GM12878 (cell line): ENCODE measurements at regions not wholly inside any gene's neighbourhood (a gene's known extent, or its start where the extent isn't known, plus 50 kb on each side); places are given as distances from the start of the nearest gene placed in this dataset.

Experiments used
- ATAC-seq: fragments of 200-7000 bp; cut with Tn5 transposase; 3 replicates; pipeline ENCODE4 v1.9.1; 2020; ENCODE audit warnings: mild to moderate bottlenecking, moderate library complexity
- BruUV-seq: library from RNA; stranded (reverse); fragments of 400-500 nt; replicated peaks from 2 replicates; lab custom pipeline; 2021; lab: Mats Ljungman, UMichigan
- CTCF ChIA-PET: fragments of 300-600 bp; sonication (Branson Sonifier 250); formaldehyde crosslinking; extraction: SDS; loops from one replicate; lab custom pipeline; 2021; ENCODE audit warnings: inconsistent platforms; lab: Yijun Ruan, JAX
- POLR2A ChIA-PET: fragments of 350-600 bp; formaldehyde crosslinking; extraction: SDS; loops from one replicate; lab custom pipeline; 2021; ENCODE audit warnings: inconsistent platforms; lab: Charles Lee
- RAD21 ChIA-PET: fragments of 300-600 bp; sonication (Branson Sonifier 250); formaldehyde crosslinking; loops from one replicate; lab custom pipeline; 2023; ENCODE audit warnings: antibody characterized with exemption; ENCODE audit not compliant: unreplicated experiment; lab: Charles Lee
- SMC1A ChIA-PET: fragments of 300-600 bp; sonication (Branson Sonifier 250); formaldehyde crosslinking; loops from one replicate; lab custom pipeline; 2023; ENCODE audit not compliant: unreplicated experiment, uncharacterized antibody; lab: Charles Lee
- DNase-seq: peaks from one replicate; pipeline ENCODE4 v3.0.0-alpha.2; 2011; ENCODE audit warnings: low read depth, low spot score
- FAIRE-seq: peaks from 3 replicates; lab custom pipeline; 2011; peaks lifted over from hg19 to GRCh38; lab: Jason Lieb, UNC
- H2AFZ ChIP-seq: 2 replicates; pipeline ENCODE4 v1.6.0; 2011; ENCODE audit warnings: low read depth, low read length, control low read depth; ENCODE audit not compliant: control insufficient read depth
- H3K27ac ChIP-seq: 2 replicates; pipeline ENCODE4 v1.5.1; 2011; ENCODE audit warnings: control low read depth; ENCODE audit not compliant: control insufficient read depth, insufficient read depth
- H3K27me3 ChIP-seq, 2 experiments: replicated peaks in 1 of 2; 2 replicates each; pipeline versions ENCODE4 v1.6.0 to v1.6.1; 2011; ENCODE audit warnings: low read length in 1 of 2; ENCODE audit not compliant: control insufficient read depth in 2 of 2, insufficient read depth in 2 of 2
- H3K36me3 ChIP-seq, 2 experiments: 2 replicates each; pipeline ENCODE4 v1.5.1; 2011; ENCODE audit warnings: low read length in 1 of 2; ENCODE audit not compliant: control insufficient read depth in 2 of 2, insufficient read depth in 2 of 2
- H3K4me1 ChIP-seq: 2 replicates; pipeline ENCODE4 v1.6.1; 2011; ENCODE audit warnings: mild to moderate bottlenecking, low read length, moderate library complexity, mixed read lengths; ENCODE audit not compliant: control insufficient read depth, insufficient read depth
- H3K4me2 ChIP-seq: 2 replicates; pipeline ENCODE4 v1.6.0; 2011; ENCODE audit warnings: control low read depth; ENCODE audit not compliant: control insufficient read depth, insufficient read depth
- H3K4me3 ChIP-seq: fragments of 200-600 bp; sonication (generic); 2 replicates; pipeline ENCODE4 v1.5.1; 2016
- H3K79me2 ChIP-seq: 2 replicates; pipeline ENCODE4 v1.6.0; 2011; ENCODE audit warnings: low read length; ENCODE audit not compliant: control insufficient read depth, insufficient read depth
- H3K9ac ChIP-seq: 2 replicates; pipeline ENCODE4 v1.8.0; 2011; ENCODE audit warnings: low read length, control low read depth, mixed read lengths; ENCODE audit not compliant: control insufficient read depth, insufficient read depth
- H3K9me3 ChIP-seq: replicated peaks from 3 replicates; pipeline ENCODE4 v1.5.1; 2011; ENCODE audit warnings: mild to moderate bottlenecking, low read length; ENCODE audit not compliant: control insufficient read depth, insufficient read depth
- H4K20me1 ChIP-seq: 2 replicates; pipeline ENCODE4 v1.6.0; 2011; ENCODE audit not compliant: control insufficient read depth, insufficient read depth
- ASH2L ChIP-seq: fragments of 300-600, 200-600 bp; sonication (generic); IDR thresholded peaks from 2 replicates; pipeline ENCODE4 v1.6.1; 2017; ENCODE audit warnings: low read depth, mild to moderate bottlenecking, borderline replicate concordance
- CREB1 ChIP-seq: IDR thresholded peaks from 2 replicates; pipeline ENCODE4 v1.6.1; 2012; ENCODE audit warnings: low read depth, mild to moderate bottlenecking, inconsistent platforms
- HCFC1 ChIP-seq: fragments of 150-350 bp; IDR thresholded peaks from 2 replicates; pipeline ENCODE4 v1.6.1; 2014; ENCODE audit warnings: low read length
- IKZF2 ChIP-seq, 2 experiments: fragments of 450-650 bp; IDR thresholded peaks; 2 replicates each; pipeline ENCODE4 v1.6.1; 2017; ENCODE audit warnings: mild to moderate bottlenecking in 2 of 2, moderate library complexity in 2 of 2
- KLF5 ChIP-seq: fragments of 450-650 bp; IDR thresholded peaks from 2 replicates; pipeline ENCODE4 v1.6.1; 2014; ENCODE audit warnings: mild to moderate bottlenecking; ENCODE audit not compliant: partially characterized antibody
- MYC ChIP-seq: IDR thresholded peaks from 2 replicates; pipeline ENCODE4 v1.6.1; 2011; ENCODE audit warnings: mild to moderate bottlenecking, low read length, moderate library complexity, inconsistent platforms; ENCODE audit not compliant: insufficient read depth, insufficient replicate concordance, insufficient read length, severe bottlenecking
- NFIC ChIP-seq: IDR thresholded peaks from 2 replicates; pipeline ENCODE4 v1.6.1; 2012; ENCODE audit warnings: low read depth, mild to moderate bottlenecking, inconsistent platforms, low read length, moderate library complexity
- POU2F2 ChIP-seq: IDR thresholded peaks from 3 replicates; pipeline ENCODE4 v1.6.1; 2011; ENCODE audit warnings: low read depth, mild to moderate bottlenecking, low read length, borderline replicate concordance
- TCF7 ChIP-seq: IDR thresholded peaks from 2 replicates; pipeline ENCODE4 v1.6.1; 2014; ENCODE audit warnings: antibody characterized with exemption, borderline replicate concordance
- ZNF274 ChIP-seq: IDR thresholded peaks from one replicate; pipeline ENCODE4 v1.8.0; 2011; ENCODE audit not compliant: insufficient read length, insufficient read depth
- ZZZ3 ChIP-seq: IDR thresholded peaks from 2 replicates; pipeline ENCODE4 v1.6.1; 2011; ENCODE audit warnings: low read depth; ENCODE audit not compliant: control insufficient read depth, insufficient read length
- WGBS: methylation state at CpG from one replicate; pipeline ENCODE4 v1.1.6; 2016; ENCODE audit warnings: low lambda C conversion rate; ENCODE audit not compliant: insufficient replicate concordance, insufficient coverage; ENCODE audit errors: missing lambda C conversion rate; 5-methylcytosine and 5-hydroxymethylcytosine counted together
- in situ Hi-C: fragments of 300-500 bp; cut with MboI; formaldehyde crosslinking; loops from 9 replicates; pipeline ENCODE4 v1.14.3; 2018; ENCODE audit warnings: mixed read lengths
- intact Hi-C: fragments of 100-400 bp; cut with micrococcal nuclease; formaldehyde crosslinking; loops from one replicate; pipeline ENCODE4 v1.14.2; 2022; ENCODE audit not compliant: unreplicated experiment
- TF ChIP-seq, protein P1 (sequence below): IDR thresholded peaks from 2 replicates; pipeline ENCODE4 v1.6.1; 2012; ENCODE audit warnings: improper control_type of control experiment, low read depth, low read length; ENCODE audit not compliant: insufficient replicate concordance

DNA sequence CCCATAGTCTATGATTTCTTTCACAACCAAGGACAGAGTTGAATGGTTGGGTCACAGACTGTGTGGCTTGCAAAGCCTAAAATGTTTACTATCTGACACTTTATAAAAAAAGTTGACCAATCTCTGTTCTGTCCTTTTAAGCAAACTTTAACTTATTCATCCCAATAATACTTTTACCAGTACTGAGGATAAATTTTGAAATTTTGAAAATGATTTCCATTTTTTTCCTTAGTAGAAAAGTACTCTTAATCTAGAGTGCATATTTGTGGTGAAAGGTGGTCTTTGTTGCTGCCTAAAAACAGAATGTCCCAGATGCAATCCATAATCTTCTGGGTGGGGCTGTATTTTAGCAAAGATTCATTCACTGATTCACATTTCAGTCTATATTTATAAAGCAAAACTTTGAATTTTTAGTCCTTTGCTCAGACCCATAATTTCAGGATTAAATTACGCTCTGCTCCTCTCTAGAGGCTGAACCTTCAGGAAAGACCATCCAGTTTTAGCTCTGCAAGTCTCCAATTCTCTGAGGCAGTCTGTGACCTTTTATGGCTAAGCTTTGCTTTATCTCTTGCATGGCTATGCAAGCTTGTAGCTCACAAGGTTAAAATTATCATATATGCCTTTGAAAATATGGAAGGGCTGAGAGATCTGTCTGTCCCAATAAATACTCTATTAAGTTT, 573.5 kb downstream of the COL12A1 start:
- TF ChIP-seq POU2F2 (no peak), HCFC1 (no peak), IKZF2 (IDR thresholded peaks at IDR 0.05) (no peak), ZNF274 (no peak), ASH2L (no peak), CREB1 (no peak), TCF7 (no peak), ZZZ3 (no peak), NFIC (no peak), KLF5 (no peak), MYC (no peak)
- TF ChIP-seq, protein P1, sequence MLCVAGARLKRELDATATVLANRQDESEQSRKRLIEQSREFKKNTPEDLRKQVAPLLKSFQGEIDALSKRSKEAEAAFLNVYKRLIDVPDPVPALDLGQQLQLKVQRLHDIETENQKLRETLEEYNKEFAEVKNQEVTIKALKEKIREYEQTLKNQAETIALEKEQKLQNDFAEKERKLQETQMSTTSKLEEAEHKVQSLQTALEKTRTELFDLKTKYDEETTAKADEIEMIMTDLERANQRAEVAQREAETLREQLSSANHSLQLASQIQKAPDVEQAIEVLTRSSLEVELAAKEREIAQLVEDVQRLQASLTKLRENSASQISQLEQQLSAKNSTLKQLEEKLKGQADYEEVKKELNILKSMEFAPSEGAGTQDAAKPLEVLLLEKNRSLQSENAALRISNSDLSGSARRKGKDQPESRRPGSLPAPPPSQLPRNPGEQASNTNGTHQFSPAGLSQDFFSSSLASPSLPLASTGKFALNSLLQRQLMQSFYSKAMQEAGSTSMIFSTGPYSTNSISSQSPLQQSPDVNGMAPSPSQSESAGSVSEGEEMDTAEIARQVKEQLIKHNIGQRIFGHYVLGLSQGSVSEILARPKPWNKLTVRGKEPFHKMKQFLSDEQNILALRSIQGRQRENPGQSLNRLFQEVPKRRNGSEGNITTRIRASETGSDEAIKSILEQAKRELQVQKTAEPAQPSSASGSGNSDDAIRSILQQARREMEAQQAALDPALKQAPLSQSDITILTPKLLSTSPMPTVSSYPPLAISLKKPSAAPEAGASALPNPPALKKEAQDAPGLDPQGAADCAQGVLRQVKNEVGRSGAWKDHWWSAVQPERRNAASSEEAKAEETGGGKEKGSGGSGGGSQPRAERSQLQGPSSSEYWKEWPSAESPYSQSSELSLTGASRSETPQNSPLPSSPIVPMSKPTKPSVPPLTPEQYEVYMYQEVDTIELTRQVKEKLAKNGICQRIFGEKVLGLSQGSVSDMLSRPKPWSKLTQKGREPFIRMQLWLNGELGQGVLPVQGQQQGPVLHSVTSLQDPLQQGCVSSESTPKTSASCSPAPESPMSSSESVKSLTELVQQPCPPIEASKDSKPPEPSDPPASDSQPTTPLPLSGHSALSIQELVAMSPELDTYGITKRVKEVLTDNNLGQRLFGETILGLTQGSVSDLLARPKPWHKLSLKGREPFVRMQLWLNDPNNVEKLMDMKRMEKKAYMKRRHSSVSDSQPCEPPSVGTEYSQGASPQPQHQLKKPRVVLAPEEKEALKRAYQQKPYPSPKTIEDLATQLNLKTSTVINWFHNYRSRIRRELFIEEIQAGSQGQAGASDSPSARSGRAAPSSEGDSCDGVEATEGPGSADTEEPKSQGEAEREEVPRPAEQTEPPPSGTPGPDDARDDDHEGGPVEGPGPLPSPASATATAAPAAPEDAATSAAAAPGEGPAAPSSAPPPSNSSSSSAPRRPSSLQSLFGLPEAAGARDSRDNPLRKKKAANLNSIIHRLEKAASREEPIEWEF, result no peak
- no peak for DNase-seq
- H3K79me2 ChIP-seq, result no peaks in the 10 kb centered on the region
- no peak for FAIRE-seq
- BruUV-seq, result no TSS peak
- ChIA-PET CTCF (no interaction called here), SMC1A (interaction anchor here (0.6 to 1.6 kb wide), 2 partner anchors 12 to 25 kb away, joined by 3 read pairs; no protein-coding TSS in a partner anchor), RAD21 (no interaction called here), POLR2A (no interaction called here)
- no peaks in the 10 kb centered on the region for H4K20me1 ChIP-seq
- no peaks in the 10 kb centered on the region for H3K9me3 ChIP-seq
- no peaks in the 10 kb centered on the region for H3K4me1 ChIP-seq
- H3K27me3 ChIP-seq, result no peaks in the 10 kb centered on the region
- H3K9ac ChIP-seq, result no peak overlapping the region
- no peak overlapping the region for H3K27ac ChIP-seq
- ATAC-seq, result no peak
- no peak overlapping the region for H3K4me3 ChIP-seq
- WGBS, result 4% methylated on average over 1 of the region's 1 CpG
- in situ Hi-C loops (no loop called here), intact Hi-C loops (no loop called here)
- no peak overlapping the region for H3K4me2 ChIP-seq
- no peak overlapping the region for H2AFZ ChIP-seq
- H3K36me3 ChIP-seq, result no peaks in the 10 kb centered on the region
